HCT116 (cell line): ENCODE measurements at regions not wholly inside any gene's neighbourhood (a gene's known extent, or its start where the extent isn't known, plus 50 kb on each side); places are given as distances from the start of the nearest gene placed in this dataset.

Experiments used
- ATAC-seq: fragments of 200-7000 bp; cut with Tn5 transposase; 2 replicates; pipeline ENCODE4 v1.9.1; 2020; ENCODE audit warnings: mild to moderate bottlenecking, moderate library complexity
- BruUV-seq: library from RNA; stranded (reverse); fragments of 400-500 nt; replicated peaks from 2 replicates; lab custom pipeline; 2021; lab: Mats Ljungman, UMichigan
- CTCF ChIA-PET: fragments of 300-600 bp; sonication (Branson Sonifier 250); formaldehyde crosslinking; loops from one replicate; lab custom pipeline; 2021; ENCODE audit warnings: antibody characterized with exemption; lab: Charles Lee
- POLR2A ChIA-PET: fragments of 300-600, 350-600 bp; sonication (Branson Sonifier 250); formaldehyde crosslinking; loops from one replicate; lab custom pipeline; 2021; ENCODE audit warnings: antibody characterized with exemption; lab: Charles Lee
- RAD21 ChIA-PET, 2 experiments: fragments of 300-600 bp; sonication (Branson Sonifier 250); formaldehyde crosslinking; loops; one replicate each; lab custom pipeline; 2023; ENCODE audit warnings: low total read pairs in 2 of 2; ENCODE audit not compliant: uncharacterized antibody in 2 of 2, unreplicated experiment in 2 of 2, low non-redundant PET in 1 of 2; lab: Charles Lee
- DNase-seq: peaks from one replicate; pipeline ENCODE4 v3.0.0-alpha.2; 2010; ENCODE audit warnings: low read depth, low spot score
- H2AFZ ChIP-seq: fragments of 200-600 bp; shearing (Covaris generic), sonication (generic); 2 replicates; pipeline ENCODE4 v1.6.1; 2017; ENCODE audit warnings: low read depth, mixed run types, mixed read lengths, antibody characterized with exemption, low read length; ENCODE audit not compliant: poor library complexity, severe bottlenecking
- H3K27ac ChIP-seq: 2 replicates; pipeline ENCODE4 v1.5.1; 2012; ENCODE audit warnings: low read depth, low read length
- H3K27me3 ChIP-seq: fragments of 200-600 bp; sonication (generic); 2 replicates; pipeline ENCODE4 v1.6.1; 2016; ENCODE audit warnings: mixed run types, low read length, mixed read lengths; ENCODE audit not compliant: insufficient read depth
- H3K36me3 ChIP-seq, 2 experiments: fragments of 200-500 bp in 1 of 2; fragments of 200-600 bp in 1 of 2; sonication (Bioruptor generic) in 1 of 2; sonication (generic) in 1 of 2; 2 replicates each; pipeline versions ENCODE4 v1.5.1 to v1.6.1; 2014 to 2016; ENCODE audit warnings: low read length in 2 of 2, inconsistent platforms in 1 of 2, mixed read lengths in 1 of 2, mixed run types in 1 of 2; ENCODE audit not compliant: insufficient read depth in 2 of 2, control insufficient read depth in 1 of 2
- H3K4me1 ChIP-seq, 2 experiments: fragments of 200-600 bp in 1 of 2; sonication (generic) in 1 of 2; 2 replicates each; pipeline versions ENCODE4 v1.5.1 to v1.6.1; 2012 to 2017; ENCODE audit warnings: low read length in 2 of 2, inconsistent platforms in 1 of 2, mild to moderate bottlenecking in 1 of 2, mixed read lengths in 1 of 2, mixed run types in 1 of 2, moderate library complexity in 1 of 2; ENCODE audit not compliant: insufficient read depth in 2 of 2, control insufficient read depth in 1 of 2
- H3K4me2 ChIP-seq: fragments of 200-600 bp; sonication (generic); 2 replicates; pipeline ENCODE4 v1.6.1; 2017; ENCODE audit warnings: mixed run types, low read length, mixed read lengths
- H3K4me3 ChIP-seq, 2 experiments: fragments of 200-600 bp in 1 of 2; sonication (generic) in 1 of 2; replicated peaks in 1 of 2; 2 replicates each; pipeline ENCODE4 v1.5.1; 2011 to 2016; ENCODE audit warnings: low read length in 2 of 2, control low read depth in 1 of 2, low read depth in 1 of 2, mild to moderate bottlenecking in 1 of 2, mixed read lengths in 1 of 2, mixed run types in 1 of 2
- H3K79me2 ChIP-seq: fragments of 200-600 bp; sonication (generic); 2 replicates; pipeline ENCODE4 v1.6.1; 2017; ENCODE audit warnings: mild to moderate bottlenecking, mixed run types, low read length, moderate library complexity, mixed read lengths; ENCODE audit not compliant: insufficient read depth
- H3K9ac ChIP-seq: fragments of 200-600 bp; sonication (generic); 2 replicates; pipeline ENCODE4 v1.6.1; 2016; ENCODE audit warnings: low read length, mixed read lengths
- H3K9me2 ChIP-seq: fragments of 200-600 bp; sonication (generic), shearing (Covaris generic); 2 replicates; pipeline ENCODE4 v1.6.1; 2017; ENCODE audit warnings: mixed run types, mild to moderate bottlenecking, moderate library complexity; ENCODE audit not compliant: insufficient read depth
- H3K9me3 ChIP-seq, 2 experiments: fragments of 200-500 bp in 1 of 2; fragments of 200-600 bp in 1 of 2; sonication (Bioruptor generic) in 1 of 2; sonication (generic) in 1 of 2; 2 replicates each; pipeline ENCODE4 v1.6.1; 2014 to 2017; ENCODE audit warnings: low read length in 2 of 2, mixed read lengths in 2 of 2, inconsistent platforms in 1 of 2, low read depth in 1 of 2, mild to moderate bottlenecking in 1 of 2, mixed run types in 1 of 2, moderate library complexity in 1 of 2; ENCODE audit not compliant: control insufficient read depth in 1 of 2, insufficient read depth in 1 of 2
- H4K20me1 ChIP-seq: fragments of 200-600 bp; sonication (generic), shearing (Covaris generic); 2 replicates; pipeline ENCODE4 v1.6.1; 2017; ENCODE audit warnings: mixed run types, mild to moderate bottlenecking, moderate library complexity; ENCODE audit not compliant: insufficient read depth
- ATF3 ChIP-seq: IDR thresholded peaks from 2 replicates; pipeline ENCODE4 v1.6.1; 2012
- EGR1 ChIP-seq: IDR thresholded peaks from 2 replicates; pipeline ENCODE4 v1.6.1; 2012; ENCODE audit warnings: low read depth
- FOSL1 ChIP-seq: IDR thresholded peaks from 2 replicates; pipeline ENCODE4 v1.6.1; 2012; ENCODE audit warnings: low read depth
- JUND ChIP-seq: IDR thresholded peaks from 2 replicates; pipeline ENCODE4 v1.6.1; 2012
- POLR2A ChIP-seq: IDR thresholded peaks from 2 replicates; pipeline ENCODE4 v1.7.0; 2011; ENCODE audit warnings: borderline replicate concordance; ENCODE audit not compliant: insufficient read depth, insufficient read length; ENCODE audit errors: extremely low read depth
- POLR2AphosphoS5 ChIP-seq: IDR thresholded peaks from 2 replicates; pipeline ENCODE4 v1.6.1; 2011; ENCODE audit warnings: mild to moderate bottlenecking, low read depth, low read length, moderate library complexity
- SP1 ChIP-seq: IDR thresholded peaks from 2 replicates; pipeline ENCODE4 v1.6.1; 2012; ENCODE audit warnings: low read depth
- SRF ChIP-seq: IDR thresholded peaks from 2 replicates; pipeline ENCODE4 v1.6.1; 2012; ENCODE audit warnings: low read depth
- TCF7L2 ChIP-seq: IDR thresholded peaks from 2 replicates; pipeline ENCODE4 v1.7.0; 2011; ENCODE audit warnings: borderline replicate concordance, inconsistent platforms; ENCODE audit not compliant: insufficient read depth, insufficient read length; ENCODE audit errors: extremely low read depth
- YY1 ChIP-seq: IDR thresholded peaks from 2 replicates; pipeline ENCODE4 v1.6.1; 2011; ENCODE audit warnings: low read length, low read depth, moderate library complexity, mild to moderate bottlenecking; ENCODE audit not compliant: insufficient replicate concordance; ENCODE audit errors: extremely low read depth
- ZFX ChIP-seq: fragments of 450-650 bp; IDR thresholded peaks from 2 replicates; pipeline ENCODE4 v1.6.1; 2017
- intact Hi-C: fragments of 100-400 bp; cut with micrococcal nuclease; formaldehyde crosslinking; loops from 2 replicates; pipeline ENCODE4 v1.10.0; 2022
- TF ChIP-seq, protein P1 (sequence below): IDR thresholded peaks from 2 replicates; pipeline ENCODE4 v1.6.1; 2012
- TF ChIP-seq, protein P2 (sequence below), 3 experiments: fragments of 200-600 bp in 1 of 3; sonication (generic) in 1 of 3; IDR thresholded peaks in 2 of 3; conservative IDR thresholded peaks in 1 of 3; 2 replicates each; pipeline ENCODE4 v1.5.1; 2012 to 2017; ENCODE audit warnings: low read depth in 2 of 3, low read length in 2 of 3, antibody characterized with exemption in 1 of 3, borderline replicate concordance in 1 of 3, control low read depth in 1 of 3, mild to moderate bottlenecking in 1 of 3, mixed read lengths in 1 of 3, mixed run types in 1 of 3, moderate library complexity in 1 of 3; ENCODE audit not compliant: insufficient read depth in 1 of 3
- TF ChIP-seq, protein P3 (sequence below): IDR thresholded peaks from 2 replicates; pipeline ENCODE4 v1.6.1; 2011; ENCODE audit warnings: mild to moderate bottlenecking, low read length, moderate library complexity; ENCODE audit not compliant: insufficient replicate concordance; ENCODE audit errors: extremely low read depth

DNA sequence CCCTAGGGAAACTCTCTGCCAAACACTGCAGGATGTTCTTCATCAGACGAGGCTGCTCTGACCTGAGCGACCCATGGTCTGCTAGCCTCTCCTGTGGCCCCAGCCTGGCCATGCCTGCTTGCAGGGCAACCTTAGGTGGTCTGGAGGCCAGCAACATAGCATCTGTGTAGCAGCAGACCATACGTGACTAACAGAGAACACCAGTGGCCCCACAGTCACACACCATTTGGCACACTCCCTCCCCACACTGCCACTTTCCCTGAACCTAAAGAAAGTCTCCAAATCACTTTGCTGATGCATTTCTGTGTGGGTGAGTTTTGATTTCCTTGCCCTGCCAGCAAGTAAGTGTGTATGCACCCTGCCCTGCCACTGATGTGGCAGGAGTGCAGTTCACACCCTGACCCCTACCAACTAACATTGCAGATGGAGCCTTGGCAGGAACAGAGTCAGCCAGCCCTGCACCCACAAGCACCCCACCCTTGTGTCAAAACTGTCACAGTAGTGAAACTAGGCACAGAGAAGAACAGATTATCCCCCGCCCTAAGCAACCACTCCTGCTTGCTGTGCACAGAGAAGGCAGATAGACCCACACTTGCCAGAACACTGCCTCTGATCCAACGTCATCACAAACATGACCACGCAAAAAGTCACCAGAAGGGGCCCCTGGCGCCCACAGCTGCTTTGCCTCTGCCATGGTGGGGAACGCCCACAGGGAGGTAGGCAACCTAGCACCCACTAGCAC, 249.1 kb downstream of the SPIN4 start:
- H3K4me3 ChIP-seq: no peak overlapping the region

More for the DNA sequence above, 249.1 kb downstream of the SPIN4 start:
- BruUV-seq: no TSS peak
- intact Hi-C loops: no loop called here
- CTCF ChIA-PET: no interaction called here
- no peaks in the 10 kb centered on the region for H3K4me1 ChIP-seq
- no peak overlapping the region for H3K27ac ChIP-seq
- H3K9ac ChIP-seq: no peak overlapping the region
- ATAC-seq (no peak), DNase-seq (no peak)
- H3K79me2 ChIP-seq: no peaks in the 10 kb centered on the region
- TF ChIP-seq, protein P1, sequence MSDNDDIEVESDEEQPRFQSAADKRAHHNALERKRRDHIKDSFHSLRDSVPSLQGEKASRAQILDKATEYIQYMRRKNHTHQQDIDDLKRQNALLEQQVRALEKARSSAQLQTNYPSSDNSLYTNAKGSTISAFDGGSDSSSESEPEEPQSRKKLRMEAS: no peak
- no peak for TF ChIP-seq YY1
- no peak for TF ChIP-seq SP1
- TF ChIP-seq ZFX: no peak
- no peak for TF ChIP-seq EGR1
- no peak for TF ChIP-seq TCF7L2
- TF ChIP-seq, protein P2, sequence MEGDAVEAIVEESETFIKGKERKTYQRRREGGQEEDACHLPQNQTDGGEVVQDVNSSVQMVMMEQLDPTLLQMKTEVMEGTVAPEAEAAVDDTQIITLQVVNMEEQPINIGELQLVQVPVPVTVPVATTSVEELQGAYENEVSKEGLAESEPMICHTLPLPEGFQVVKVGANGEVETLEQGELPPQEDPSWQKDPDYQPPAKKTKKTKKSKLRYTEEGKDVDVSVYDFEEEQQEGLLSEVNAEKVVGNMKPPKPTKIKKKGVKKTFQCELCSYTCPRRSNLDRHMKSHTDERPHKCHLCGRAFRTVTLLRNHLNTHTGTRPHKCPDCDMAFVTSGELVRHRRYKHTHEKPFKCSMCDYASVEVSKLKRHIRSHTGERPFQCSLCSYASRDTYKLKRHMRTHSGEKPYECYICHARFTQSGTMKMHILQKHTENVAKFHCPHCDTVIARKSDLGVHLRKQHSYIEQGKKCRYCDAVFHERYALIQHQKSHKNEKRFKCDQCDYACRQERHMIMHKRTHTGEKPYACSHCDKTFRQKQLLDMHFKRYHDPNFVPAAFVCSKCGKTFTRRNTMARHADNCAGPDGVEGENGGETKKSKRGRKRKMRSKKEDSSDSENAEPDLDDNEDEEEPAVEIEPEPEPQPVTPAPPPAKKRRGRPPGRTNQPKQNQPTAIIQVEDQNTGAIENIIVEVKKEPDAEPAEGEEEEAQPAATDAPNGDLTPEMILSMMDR (IDR thresholded peaks at IDR 0.05 in 2 of 3, conservative IDR thresholded peaks at IDR 0.05 in 1 of 3; ENCODE audit: borderline replicate concordance in 1 of 3, insufficient read depth in 1 of 3, low read depth in 2 of 3, low read length in 2 of 3): no peak
- TF ChIP-seq FOSL1: no peak
- TF ChIP-seq, protein P3, sequence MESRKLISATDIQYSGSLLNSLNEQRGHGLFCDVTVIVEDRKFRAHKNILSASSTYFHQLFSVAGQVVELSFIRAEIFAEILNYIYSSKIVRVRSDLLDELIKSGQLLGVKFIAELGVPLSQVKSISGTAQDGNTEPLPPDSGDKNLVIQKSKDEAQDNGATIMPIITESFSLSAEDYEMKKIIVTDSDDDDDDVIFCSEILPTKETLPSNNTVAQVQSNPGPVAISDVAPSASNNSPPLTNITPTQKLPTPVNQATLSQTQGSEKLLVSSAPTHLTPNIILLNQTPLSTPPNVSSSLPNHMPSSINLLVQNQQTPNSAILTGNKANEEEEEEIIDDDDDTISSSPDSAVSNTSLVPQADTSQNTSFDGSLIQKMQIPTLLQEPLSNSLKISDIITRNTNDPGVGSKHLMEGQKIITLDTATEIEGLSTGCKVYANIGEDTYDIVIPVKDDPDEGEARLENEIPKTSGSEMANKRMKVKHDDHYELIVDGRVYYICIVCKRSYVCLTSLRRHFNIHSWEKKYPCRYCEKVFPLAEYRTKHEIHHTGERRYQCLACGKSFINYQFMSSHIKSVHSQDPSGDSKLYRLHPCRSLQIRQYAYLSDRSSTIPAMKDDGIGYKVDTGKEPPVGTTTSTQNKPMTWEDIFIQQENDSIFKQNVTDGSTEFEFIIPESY: no peak
- no peak for TF ChIP-seq ATF3
- TF ChIP-seq SRF: no peak
- no peak for TF ChIP-seq POLR2AphosphoS5
- no peak for TF ChIP-seq POLR2A
- TF ChIP-seq JUND: no peak
- TF ChIP-seq, all 23 proteins: peak for 0
- H4K20me1 ChIP-seq: no peaks in the 10 kb centered on the region
- H2AFZ ChIP-seq: no peak overlapping the region
- ChIA-PET POLR2A (no interaction called here), RAD21 (no interaction called here)
- no peaks in the 10 kb centered on the region for H3K27me3 ChIP-seq
- no peaks in the 10 kb centered on the region for H3K36me3 ChIP-seq
- no peaks in the 10 kb centered on the region for H3K9me2 ChIP-seq
- H3K9me3 ChIP-seq: no peaks in the 10 kb centered on the region
- no peak overlapping the region for H3K4me2 ChIP-seq
